Neural progenitor cell (in vitro differentiated cells): ENCODE measurements at regions not wholly inside any gene's neighbourhood (a gene's known extent, or its start where the extent isn't known, plus 50 kb on each side); places are given as distances from the start of the nearest gene placed in this dataset.

Experiments used
- CTCF ChIP-seq: fragments of 200-600 bp; sonication (generic); IDR thresholded peaks from 2 replicates; pipeline ENCODE4 v1.5.1; 2017; ENCODE audit warnings: antibody characterized with exemption, mild to moderate bottlenecking
- EZH2 ChIP-seq: fragments of 200-600 bp; sonication (generic); IDR thresholded peaks from 2 replicates; pipeline ENCODE4 v1.6.1; 2017; ENCODE audit warnings: antibody characterized with exemption, mild to moderate bottlenecking, moderate library complexity

GRCh38 chr13:22227895-22228294 is 557.0 kb downstream of the FGF9 start:
- no peak for TF ChIP-seq EZH2
- TF ChIP-seq CTCF: no peak
